ENCODE measurements at regions not wholly inside any gene's neighbourhood (a gene's known extent, or its start where the extent isn't known, plus 50 kb on each side); places are given as distances from the start of the nearest gene placed in this dataset.

DNA sequence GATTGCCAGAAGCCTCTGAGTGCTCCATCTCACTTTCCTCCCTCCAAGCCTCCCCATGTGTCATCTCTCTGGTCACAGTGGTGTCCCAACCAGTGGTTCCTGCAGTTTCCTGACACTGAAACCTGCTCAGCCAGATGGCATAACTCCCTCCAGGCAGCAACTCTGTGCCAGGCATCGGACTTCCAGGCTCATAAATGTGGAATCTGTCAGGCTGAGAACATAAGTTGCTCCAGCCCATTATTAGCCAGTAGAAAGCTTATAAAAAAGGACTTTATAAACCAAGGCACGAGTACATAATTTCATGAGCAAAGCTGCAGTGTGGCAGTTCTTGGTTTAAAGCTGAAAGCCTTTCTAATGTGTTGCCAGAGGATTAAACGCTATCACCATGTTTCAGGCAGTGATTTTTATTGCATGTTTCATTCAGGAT is 194.3 kb downstream of the DACT1 start:
- ATAC-seq, result peak; percentile 49; the same call in 2 of the 3 replicates
- TF ChIP-seq ARNTL (CRISPR knock-in tag; IDR thresholded peaks at IDR 0.05; ENCODE audit: borderline replicate concordance, low read depth) (no peak), SNAI2 (CRISPR knock-in tag; IDR thresholded peaks at IDR 0.05) (no peak), ZFP3 (CRISPR knock-in tag; IDR thresholded peaks at IDR 0.05) (no peak)
- TF ChIP-seq, protein P1, sequence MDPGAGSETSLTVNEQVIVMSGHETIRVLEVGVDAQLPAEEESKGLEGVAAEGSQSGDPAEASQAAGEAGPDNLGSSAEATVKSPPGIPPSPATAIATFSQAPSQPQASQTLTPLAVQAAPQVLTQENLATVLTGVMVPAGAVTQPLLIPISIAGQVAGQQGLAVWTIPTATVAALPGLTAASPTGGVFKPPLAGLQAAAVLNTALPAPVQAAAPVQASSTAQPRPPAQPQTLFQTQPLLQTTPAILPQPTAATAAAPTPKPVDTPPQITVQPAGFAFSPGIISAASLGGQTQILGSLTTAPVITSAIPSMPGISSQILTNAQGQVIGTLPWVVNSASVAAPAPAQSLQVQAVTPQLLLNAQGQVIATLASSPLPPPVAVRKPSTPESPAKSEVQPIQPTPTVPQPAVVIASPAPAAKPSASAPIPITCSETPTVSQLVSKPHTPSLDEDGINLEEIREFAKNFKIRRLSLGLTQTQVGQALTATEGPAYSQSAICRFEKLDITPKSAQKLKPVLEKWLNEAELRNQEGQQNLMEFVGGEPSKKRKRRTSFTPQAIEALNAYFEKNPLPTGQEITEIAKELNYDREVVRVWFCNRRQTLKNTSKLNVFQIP (CRISPR knock-in tag; IDR thresholded peaks at IDR 0.05; ENCODE audit: borderline replicate concordance, low read depth), result no peak

DNA sequence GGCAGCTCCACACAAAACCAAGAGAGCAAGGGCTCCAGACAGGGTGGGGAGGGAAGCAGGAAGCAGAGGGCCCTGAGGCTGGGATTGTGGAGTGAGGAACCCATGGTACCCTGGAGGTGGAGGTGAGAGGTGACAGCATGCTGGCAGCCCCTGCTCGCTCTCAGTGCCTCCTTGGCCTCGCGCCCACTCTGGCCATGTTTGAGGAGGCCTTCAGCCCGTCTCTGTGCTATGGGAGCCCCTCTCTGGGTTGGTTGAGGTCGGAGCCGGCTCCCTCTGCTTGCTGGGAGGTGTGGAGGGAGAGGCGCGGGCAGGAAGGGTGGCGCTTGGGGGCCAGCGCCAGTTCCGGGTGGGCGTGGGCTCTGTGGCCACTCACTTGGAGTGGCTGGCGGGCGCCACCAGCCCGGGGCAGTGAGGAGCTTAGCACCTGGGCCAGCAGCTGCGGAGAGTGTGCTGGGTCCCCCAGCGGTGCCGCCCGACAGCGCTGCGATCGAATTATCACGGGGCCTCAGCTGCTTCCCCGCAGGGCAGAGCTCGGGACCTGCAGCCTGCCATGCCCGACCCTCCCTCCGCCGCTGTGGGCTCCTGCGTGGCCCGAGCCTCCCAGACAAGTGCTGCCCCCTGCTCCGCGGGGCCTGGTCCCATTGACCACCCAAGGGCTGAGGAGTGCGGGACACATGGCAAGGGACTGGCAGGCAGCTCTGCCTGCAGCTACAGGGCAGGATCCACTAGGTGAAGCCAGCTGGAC is 196.0 kb downstream of the DACT1 start:
- TF ChIP-seq ZNF565 (CRISPR knock-in tag; conservative IDR thresholded peaks at IDR 0.05; ENCODE audit: low read depth) (no peak), OSR1 (CRISPR knock-in tag; IDR thresholded peaks at IDR 0.05) (no peak), BACH2 (CRISPR knock-in tag; IDR thresholded peaks at IDR 0.05; ENCODE audit: borderline replicate concordance) (no peak), ESRRG (CRISPR knock-in tag; IDR thresholded peaks at IDR 0.05) (no peak), CSDC2 (CRISPR knock-in tag; IDR thresholded peaks at IDR 0.05) (no peak), TCF4 (CRISPR knock-in tag; IDR thresholded peaks at IDR 0.05; ENCODE audit: borderline replicate concordance) (no peak), SNAI2 (CRISPR knock-in tag; IDR thresholded peaks at IDR 0.05) (no peak), ZC3H10 (CRISPR knock-in tag; IDR thresholded peaks at IDR 0.05) (no peak), ZNF8 (CRISPR knock-in tag; IDR thresholded peaks at IDR 0.05) (no peak), ARNTL (CRISPR knock-in tag; IDR thresholded peaks at IDR 0.05; ENCODE audit: borderline replicate concordance, low read depth) (no peak), PPARA (CRISPR knock-in tag; IDR thresholded peaks at IDR 0.05; ENCODE audit: borderline replicate concordance) (no peak), TOX (CRISPR knock-in tag; IDR thresholded peaks at IDR 0.05; ENCODE audit: borderline replicate concordance) (no peak), RARB (CRISPR knock-in tag; IDR thresholded peaks at IDR 0.05) (no peak), GLIS3 (CRISPR knock-in tag; IDR thresholded peaks at IDR 0.05) (no peak)
- TF ChIP-seq, protein P1 (CRISPR knock-in tag; IDR thresholded peaks at IDR 0.05; ENCODE audit: borderline replicate concordance, low read depth), result no peak
- TF ChIP-seq, protein P2, sequence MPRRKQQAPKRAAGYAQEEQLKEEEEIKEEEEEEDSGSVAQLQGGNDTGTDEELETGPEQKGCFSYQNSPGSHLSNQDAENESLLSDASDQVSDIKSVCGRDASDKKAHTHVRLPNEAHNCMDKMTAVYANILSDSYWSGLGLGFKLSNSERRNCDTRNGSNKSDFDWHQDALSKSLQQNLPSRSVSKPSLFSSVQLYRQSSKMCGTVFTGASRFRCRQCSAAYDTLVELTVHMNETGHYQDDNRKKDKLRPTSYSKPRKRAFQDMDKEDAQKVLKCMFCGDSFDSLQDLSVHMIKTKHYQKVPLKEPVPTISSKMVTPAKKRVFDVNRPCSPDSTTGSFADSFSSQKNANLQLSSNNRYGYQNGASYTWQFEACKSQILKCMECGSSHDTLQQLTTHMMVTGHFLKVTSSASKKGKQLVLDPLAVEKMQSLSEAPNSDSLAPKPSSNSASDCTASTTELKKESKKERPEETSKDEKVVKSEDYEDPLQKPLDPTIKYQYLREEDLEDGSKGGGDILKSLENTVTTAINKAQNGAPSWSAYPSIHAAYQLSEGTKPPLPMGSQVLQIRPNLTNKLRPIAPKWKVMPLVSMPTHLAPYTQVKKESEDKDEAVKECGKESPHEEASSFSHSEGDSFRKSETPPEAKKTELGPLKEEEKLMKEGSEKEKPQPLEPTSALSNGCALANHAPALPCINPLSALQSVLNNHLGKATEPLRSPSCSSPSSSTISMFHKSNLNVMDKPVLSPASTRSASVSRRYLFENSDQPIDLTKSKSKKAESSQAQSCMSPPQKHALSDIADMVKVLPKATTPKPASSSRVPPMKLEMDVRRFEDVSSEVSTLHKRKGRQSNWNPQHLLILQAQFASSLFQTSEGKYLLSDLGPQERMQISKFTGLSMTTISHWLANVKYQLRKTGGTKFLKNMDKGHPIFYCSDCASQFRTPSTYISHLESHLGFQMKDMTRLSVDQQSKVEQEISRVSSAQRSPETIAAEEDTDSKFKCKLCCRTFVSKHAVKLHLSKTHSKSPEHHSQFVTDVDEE (CRISPR knock-in tag; IDR thresholded peaks at IDR 0.05), result no peak
- TF ChIP-seq, protein P3, sequence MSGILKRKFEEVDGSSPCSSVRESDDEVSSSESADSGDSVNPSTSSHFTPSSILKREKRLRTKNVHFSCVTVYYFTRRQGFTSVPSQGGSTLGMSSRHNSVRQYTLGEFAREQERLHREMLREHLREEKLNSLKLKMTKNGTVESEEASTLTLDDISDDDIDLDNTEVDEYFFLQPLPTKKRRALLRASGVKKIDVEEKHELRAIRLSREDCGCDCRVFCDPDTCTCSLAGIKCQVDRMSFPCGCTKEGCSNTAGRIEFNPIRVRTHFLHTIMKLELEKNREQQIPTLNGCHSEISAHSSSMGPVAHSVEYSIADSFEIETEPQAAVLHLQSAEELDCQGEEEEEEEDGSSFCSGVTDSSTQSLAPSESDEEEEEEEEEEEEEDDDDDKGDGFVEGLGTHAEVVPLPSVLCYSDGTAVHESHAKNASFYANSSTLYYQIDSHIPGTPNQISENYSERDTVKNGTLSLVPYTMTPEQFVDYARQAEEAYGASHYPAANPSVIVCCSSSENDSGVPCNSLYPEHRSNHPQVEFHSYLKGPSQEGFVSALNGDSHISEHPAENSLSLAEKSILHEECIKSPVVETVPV (CRISPR knock-in tag; IDR thresholded peaks at IDR 0.05), result no peak
- TF ChIP-seq, protein P4, sequence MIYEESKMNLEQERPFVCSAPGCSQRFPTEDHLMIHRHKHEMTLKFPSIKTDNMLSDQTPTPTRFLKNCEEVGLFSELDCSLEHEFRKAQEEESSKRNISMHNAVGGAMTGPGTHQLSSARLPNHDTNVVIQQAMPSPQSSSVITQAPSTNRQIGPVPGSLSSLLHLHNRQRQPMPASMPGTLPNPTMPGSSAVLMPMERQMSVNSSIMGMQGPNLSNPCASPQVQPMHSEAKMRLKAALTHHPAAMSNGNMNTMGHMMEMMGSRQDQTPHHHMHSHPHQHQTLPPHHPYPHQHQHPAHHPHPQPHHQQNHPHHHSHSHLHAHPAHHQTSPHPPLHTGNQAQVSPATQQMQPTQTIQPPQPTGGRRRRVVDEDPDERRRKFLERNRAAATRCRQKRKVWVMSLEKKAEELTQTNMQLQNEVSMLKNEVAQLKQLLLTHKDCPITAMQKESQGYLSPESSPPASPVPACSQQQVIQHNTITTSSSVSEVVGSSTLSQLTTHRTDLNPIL (CRISPR knock-in tag; IDR thresholded peaks at IDR 0.05; ENCODE audit: low read depth), result no peak
- no peak for ATAC-seq

DNA sequence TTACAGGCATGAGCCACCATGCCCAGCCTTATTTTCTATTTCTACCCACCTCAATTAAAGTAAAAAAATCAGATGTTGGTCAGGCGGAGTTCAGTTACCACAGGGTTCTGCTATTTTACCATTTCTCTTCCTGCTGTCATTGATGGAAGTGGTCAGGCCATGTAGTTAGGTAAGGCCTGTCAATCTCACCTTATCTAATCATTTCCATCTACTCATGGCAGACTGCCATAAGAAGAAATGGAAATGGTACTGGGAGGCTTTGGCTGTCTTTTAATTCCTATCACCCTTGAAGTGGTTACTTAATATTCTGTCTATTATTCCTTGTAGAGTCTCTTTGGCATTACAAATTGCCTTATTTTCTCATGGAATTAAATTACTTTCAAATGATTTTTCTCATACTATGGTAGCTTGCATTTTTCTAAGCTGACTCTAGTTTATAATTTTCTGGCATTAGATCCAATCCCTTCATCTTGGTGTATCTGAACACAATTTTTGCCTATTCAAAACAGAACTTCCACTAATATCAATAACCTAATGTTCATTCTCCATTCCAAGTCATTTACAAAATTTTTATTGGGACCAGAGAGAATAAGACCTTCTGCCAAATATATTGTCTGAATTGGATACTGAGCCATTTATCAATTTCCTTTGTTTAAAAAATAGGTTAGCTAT is 198.7 kb downstream of the DACT1 start:
- no peak for ATAC-seq
- TF ChIP-seq, protein P2 (CRISPR knock-in tag; IDR thresholded peaks at IDR 0.05), result no peak
- peak; percentile 25; the same call in 1 of the 2 replicates for TF ChIP-seq ISL1 (CRISPR knock-in tag; IDR thresholded peaks at IDR 0.05)
